ENCODE measurements at regions not wholly inside any gene's neighbourhood (a gene's known extent, or its start where the extent isn't known, plus 50 kb on each side); places are given as distances from the start of the nearest gene placed in this dataset.

GRCh38 chr9:135286961-135287360 is 192.6 kb upstream of the PPP1R26 start:
- H3K27me3 ChIP-seq, result no peaks in the 10 kb centered on the region
- no peak overlapping the region for H3K4me3 ChIP-seq
- H3K36me3 ChIP-seq, result no peaks in the 10 kb centered on the region
- no peak for DNase-seq (ENCODE audit: extremely low spot score in 2 of 2)
- TF ChIP-seq POLR2AphosphoS5 (IDR thresholded peaks at IDR 0.05; ENCODE audit: insufficient read depth in 1 of 2, low read depth in 1 of 2) (no peak), CTCF (IDR thresholded peaks at IDR 0.05) (no peak), POLR2A (IDR thresholded peaks at IDR 0.05) (no peak)
- no peak overlapping the region for H3K27ac ChIP-seq
- peaks cover 4% of the 10 kb centered on the region for H3K4me1 ChIP-seq
- no peaks in the 10 kb centered on the region for H3K9me3 ChIP-seq
- intact Hi-C loops (cut with DNase I), result no loop called here

- DNase-seq (ENCODE audit: extremely low spot score in 2 of 2), result no peak
- Histone ChIP-seq H3K36me3 (no peaks in the 10 kb centered on the region), H3K4me3 (no peak overlapping the region), H3K4me1 (no peaks in the 10 kb centered on the region), H3K9me3 (no peaks in the 10 kb centered on the region), H3K27me3 (no peaks in the 10 kb centered on the region), H3K27ac (no peak overlapping the region)
- intact Hi-C loops (cut with DNase I), result no loop called here
- TF ChIP-seq POLR2A (IDR thresholded peaks at IDR 0.05), result no peak
- TF ChIP-seq CTCF (IDR thresholded peaks at IDR 0.05), result no peak
- TF ChIP-seq POLR2AphosphoS5 (IDR thresholded peaks at IDR 0.05; ENCODE audit: insufficient read depth in 1 of 2, low read depth in 1 of 2), result no peak
Measured at GRCh38 chr9:135287627-135288026, 192.0 kb upstream of the PPP1R26 start.

DNA sequence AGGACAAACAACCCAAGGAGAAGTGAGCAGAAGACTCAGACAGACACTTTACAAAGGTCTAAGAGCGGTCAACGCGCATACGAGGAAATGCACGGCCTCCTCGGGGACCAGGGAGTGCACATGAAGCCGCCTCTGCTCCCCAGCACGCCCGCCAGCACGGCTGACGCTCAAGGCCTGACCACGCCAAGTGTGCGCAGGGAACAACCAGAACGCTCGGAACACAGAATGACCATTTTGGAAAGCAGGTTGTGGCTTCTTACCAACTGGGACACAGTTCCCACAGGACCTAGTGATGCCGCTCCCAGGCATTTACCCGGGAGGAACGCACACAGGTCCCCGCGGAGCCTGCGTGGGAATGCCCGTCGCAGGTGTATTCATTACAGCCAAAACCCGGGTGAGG is 191.5 kb upstream of the PPP1R26 start:
- DNase-seq (ENCODE audit: extremely low spot score in 2 of 2), result no peak
- intact Hi-C loops (cut with DNase I), result no loop called here
- H3K27me3 ChIP-seq, result no peaks in the 10 kb centered on the region
- TF ChIP-seq POLR2AphosphoS5 (IDR thresholded peaks at IDR 0.05; ENCODE audit: insufficient read depth in 1 of 2, low read depth in 1 of 2), result no peak
- no peak for TF ChIP-seq CTCF (IDR thresholded peaks at IDR 0.05)
- no peak for TF ChIP-seq POLR2A (IDR thresholded peaks at IDR 0.05)
- H3K4me1 ChIP-seq, result no peaks in the 10 kb centered on the region
- H3K27ac ChIP-seq, result no peak overlapping the region
- no peak overlapping the region for H3K4me3 ChIP-seq
- no peaks in the 10 kb centered on the region for H3K9me3 ChIP-seq
- no peaks in the 10 kb centered on the region for H3K36me3 ChIP-seq

DNA sequence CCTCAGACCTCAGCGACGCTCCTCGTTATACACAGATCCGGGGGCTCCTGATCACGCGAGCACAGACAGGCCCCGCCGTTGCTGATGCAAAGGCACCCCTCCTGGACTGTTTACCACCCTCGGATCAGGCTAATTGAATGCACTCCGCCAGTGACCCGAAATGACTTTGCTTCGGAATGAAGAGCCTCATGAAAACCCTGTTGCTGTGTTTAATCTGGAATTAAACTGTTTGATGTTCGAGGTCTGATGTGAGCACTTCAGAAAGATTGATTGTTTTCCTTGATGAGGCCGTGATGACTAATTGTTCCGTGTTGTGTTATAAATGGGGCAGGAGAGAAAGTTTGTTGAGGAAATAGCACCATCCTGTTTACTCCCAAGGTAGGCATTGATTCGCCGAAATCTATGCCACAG is 190.5 kb upstream of the PPP1R26 start:
- TF ChIP-seq CTCF (IDR thresholded peaks at IDR 0.05), result no peak
- TF ChIP-seq POLR2AphosphoS5 (IDR thresholded peaks at IDR 0.05; ENCODE audit: insufficient read depth in 1 of 2, low read depth in 1 of 2), result no peak
- TF ChIP-seq POLR2A (IDR thresholded peaks at IDR 0.05), result no peak
- no peak overlapping the region for H3K27ac ChIP-seq
- H3K4me3 ChIP-seq, result no peak overlapping the region
- no peaks in the 10 kb centered on the region for H3K27me3 ChIP-seq
- no peaks in the 10 kb centered on the region for H3K9me3 ChIP-seq
- intact Hi-C loops (cut with DNase I), result no loop called here
- no peak for DNase-seq (ENCODE audit: extremely low spot score in 2 of 2)
- no peaks in the 10 kb centered on the region for H3K4me1 ChIP-seq
- H3K36me3 ChIP-seq, result no peaks in the 10 kb centered on the region

DNA sequence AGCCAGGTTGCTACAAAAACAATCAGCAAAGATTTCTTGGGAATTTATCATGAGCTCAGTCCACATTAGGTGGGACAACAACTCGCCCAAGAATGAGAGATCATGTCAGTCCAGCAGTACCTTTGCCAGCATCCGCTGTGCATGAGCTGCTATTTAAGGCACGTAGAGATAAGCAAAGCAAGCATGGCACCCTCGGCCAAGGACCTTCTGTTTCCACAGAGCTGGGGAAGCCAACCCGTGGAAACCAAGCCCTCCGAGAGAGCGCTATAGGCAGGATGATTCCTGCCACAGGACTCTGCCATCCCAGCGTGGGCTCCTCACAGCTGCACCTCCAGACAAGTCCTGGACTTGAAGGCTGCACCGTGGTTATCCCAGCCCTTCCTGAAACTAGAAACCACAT is 189.5 kb upstream of the PPP1R26 start:
- intact Hi-C loops (cut with DNase I), result no loop called here
- Histone ChIP-seq H3K27me3 (no peaks in the 10 kb centered on the region), H3K4me3 (no peak overlapping the region), H3K9me3 (no peaks in the 10 kb centered on the region), H3K27ac (no peak overlapping the region), H3K36me3 (no peaks in the 10 kb centered on the region), H3K4me1 (no peaks in the 10 kb centered on the region)
- DNase-seq (ENCODE audit: extremely low spot score in 2 of 2), result no peak
- TF ChIP-seq POLR2AphosphoS5 (IDR thresholded peaks at IDR 0.05; ENCODE audit: insufficient read depth in 1 of 2, low read depth in 1 of 2) (no peak), CTCF (IDR thresholded peaks at IDR 0.05) (no peak), POLR2A (IDR thresholded peaks at IDR 0.05) (no peak)

Data from vagina (tissue), 2 donors.